ENCODE measurements at regions not wholly inside any gene's neighbourhood (a gene's known extent, or its start where the extent isn't known, plus 50 kb on each side); places are given as distances from the start of the nearest gene placed in this dataset.
A peak's percentile ranks its signal among the peaks of the same experiment; 100 is the strongest.

DNA sequence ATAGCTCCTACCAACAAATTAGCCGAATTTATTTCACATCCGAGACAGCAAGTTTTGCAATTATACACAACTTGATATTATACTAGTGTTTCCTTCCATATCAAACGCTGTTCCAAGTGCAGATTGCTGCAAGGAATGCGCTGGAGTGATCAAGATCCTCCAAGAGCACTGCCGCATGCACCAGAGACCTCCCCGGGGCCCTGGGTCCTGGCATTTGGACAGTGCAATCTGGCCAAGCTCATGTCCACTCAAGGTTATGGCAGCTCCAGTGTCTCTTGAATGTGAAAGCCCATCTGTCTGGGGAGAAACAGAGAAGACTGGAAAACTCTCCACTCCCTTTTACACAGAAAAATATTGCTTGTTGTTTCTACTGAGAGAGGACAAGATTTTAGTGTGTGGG lies 111.9 kb downstream of the HSPH1 start:
- DNase-seq (ENCODE audit: low read depth in 4 of 4, low spot score in 3 of 4), result no peak

DNA sequence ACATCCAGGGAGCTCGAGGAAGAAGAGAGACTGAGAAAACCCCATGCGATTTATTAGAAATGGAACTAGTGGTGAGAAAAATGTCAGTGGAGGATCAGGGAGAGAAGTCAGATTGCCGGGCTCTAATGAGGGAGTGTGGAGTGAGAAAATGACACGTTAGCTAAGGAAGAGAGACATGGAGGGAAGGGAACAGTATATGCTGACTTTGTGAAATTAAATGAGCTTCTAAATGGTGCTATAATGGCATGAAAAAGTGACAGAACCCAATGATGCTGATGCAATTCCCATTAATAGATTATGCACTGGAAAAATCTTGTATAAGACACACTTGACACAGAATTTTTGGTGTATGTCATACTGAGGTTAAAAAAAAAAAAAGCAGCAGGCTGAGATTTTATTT lies 112.6 kb downstream of the HSPH1 start:
- no peak for DNase-seq (ENCODE audit: low read depth in 4 of 4, low spot score in 3 of 4)

DNA sequence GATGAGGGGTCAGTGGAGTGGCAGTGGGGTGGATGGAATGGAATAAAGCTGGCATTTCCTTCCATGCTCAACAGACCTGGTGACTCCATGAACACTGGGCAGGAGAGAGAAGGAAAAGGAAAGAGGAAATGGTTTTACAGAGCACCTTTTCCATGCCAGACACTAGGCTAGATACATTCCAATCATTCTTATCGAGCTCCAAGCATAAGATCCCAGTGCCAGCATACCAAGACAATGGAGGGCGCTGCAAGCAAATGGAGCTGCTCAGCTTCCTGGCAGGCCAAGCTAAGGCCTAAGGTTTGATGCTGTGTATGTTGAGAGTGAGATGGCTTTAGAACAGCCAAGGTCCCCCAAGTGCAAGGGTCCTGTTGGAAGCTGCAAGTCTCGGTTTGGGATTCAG lies 113.2 kb downstream of the HSPH1 start:
- DNase-seq (ENCODE audit: low read depth in 4 of 4, low spot score in 3 of 4), result no peak

DNA sequence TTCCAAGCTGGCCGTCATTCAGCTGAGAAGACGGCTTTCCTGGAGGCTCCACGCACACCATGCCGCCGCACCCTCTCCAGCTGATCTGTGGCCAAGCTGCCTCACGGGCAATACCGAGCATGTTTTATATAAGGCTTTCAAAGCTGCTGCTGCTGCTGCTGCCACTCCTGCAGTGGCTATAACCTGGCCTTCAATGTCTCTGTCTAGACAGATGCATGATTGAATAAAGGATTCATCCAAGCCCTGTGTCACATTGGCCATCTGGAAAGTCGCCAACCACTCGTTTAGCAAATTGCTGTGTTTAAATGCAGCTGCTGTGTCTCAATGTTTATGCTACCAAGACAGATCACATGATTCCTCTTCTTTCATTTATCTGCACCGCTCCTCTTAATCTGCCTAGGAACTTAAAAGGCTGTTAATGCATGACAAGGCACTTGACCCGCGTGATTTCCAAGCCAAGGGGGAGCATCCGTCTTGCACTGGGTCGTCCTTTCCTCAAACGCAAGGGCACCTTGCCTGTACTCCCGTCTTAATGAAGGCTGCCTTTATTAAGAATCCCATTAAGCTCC lies 114.3 kb downstream of the TEX26 start:
- peak; percentile 51 to 66 (median 56) for DNase-seq (ENCODE audit: low read depth in 4 of 4, low spot score in 3 of 4)

DNA sequence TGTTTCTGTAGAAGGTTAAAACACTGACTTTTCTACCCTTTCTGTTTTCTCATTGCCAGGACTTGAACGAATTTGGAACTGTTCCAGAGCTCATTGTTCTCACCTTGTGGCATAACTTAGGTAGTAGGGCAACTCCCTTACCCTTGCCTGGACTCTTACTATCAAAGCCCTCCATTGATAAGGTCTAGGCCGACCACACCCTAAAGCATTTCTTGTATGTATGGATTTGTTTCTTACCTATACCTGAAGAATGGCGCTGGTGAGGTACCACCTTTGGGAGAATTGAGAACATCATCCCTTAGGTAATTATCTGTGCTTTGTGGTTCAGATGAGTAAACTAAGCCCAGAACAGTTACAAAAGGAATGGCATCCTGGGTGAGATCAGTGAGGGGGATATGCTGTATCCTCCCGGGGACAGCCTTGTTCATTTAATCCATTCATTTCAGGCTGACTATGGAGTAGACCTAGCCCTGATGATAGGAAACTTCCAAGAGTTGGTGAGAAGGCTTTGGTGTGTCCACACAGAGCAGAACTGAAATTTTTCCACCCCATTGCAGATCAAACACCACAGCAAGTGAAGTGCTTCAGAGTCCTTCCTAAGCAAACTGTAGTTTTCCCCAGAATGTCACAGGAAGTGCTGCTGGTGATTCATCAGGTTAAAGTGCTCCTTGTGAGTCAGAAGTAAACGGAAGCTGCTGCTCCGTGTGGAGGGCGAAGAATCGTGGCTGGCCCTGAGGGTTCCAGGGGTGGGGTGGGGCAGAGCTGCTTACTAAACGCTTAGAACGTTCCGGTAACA lies 113.0 kb downstream of the TEX26 start:
- DNase-seq (ENCODE audit: low read depth in 4 of 4, low spot score in 3 of 4), result no peak

DNA sequence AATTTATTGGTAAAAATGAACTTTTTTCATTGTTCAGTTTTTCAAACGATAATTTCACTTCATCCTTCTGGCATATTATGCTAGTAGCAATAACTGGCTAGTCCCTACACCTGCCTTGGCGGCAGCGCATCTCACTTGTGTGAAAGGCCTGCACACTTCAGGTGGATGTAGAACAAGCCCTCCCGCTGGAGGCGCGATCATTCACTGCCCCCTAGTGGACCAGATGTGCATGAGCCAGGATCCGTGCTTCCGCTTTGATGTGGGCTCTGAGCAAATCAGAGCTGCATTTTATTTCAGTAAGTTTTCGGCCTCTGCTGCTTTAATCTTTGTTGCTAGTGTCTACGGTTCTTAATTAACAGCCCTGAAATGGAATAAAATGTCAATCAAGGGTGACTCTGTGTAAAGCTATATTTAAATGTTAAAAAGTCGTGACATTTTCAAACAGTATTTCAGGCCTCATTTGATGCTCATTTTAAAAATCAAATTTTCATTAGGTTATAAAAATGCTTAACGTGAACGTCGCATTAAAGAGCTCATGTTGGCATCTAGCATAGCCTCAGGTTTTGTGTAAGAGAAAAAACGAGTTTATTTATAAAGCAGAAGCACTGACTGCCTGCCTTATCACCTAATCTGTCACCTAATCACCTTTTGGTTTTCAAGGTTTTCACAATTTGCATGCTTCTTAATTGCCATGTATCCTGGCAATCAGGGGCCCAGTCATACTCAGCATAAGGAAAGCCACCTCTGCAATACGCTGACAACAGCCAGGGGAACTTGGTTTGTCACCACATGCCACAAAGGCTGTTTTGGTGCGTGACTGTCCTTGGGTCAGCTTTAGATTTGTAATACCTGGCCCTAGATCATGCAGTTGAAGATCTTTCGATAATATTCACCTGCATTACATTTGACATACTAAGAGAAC lies 112.2 kb downstream of the TEX26 start:
- DNase-seq (ENCODE audit: low read depth in 4 of 4, low spot score in 3 of 4), result peak; percentile 47 to 65 (median 62)

DNA sequence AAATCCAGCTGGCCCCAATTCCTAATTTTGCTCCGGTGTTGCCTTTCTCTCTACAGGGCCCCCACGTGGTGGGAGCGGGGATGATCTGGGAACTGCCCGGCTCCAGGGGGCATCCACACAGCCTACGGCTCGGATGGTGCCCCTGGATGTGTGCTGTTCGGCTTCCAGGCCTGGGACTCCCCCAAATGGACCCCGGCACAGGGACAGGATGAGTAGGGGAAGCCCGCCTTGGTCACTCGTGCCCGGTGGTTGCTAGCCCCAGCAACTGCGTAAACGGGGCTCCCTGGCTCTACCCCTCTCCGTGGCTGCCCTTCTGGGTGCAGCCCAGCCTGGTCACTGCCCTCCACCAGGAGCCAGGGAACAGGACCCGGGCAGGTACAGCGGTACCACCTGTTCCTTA lies 111.5 kb downstream of the TEX26 start:
- DNase-seq (ENCODE audit: low read depth in 4 of 4, low spot score in 3 of 4), result no peak

DNA sequence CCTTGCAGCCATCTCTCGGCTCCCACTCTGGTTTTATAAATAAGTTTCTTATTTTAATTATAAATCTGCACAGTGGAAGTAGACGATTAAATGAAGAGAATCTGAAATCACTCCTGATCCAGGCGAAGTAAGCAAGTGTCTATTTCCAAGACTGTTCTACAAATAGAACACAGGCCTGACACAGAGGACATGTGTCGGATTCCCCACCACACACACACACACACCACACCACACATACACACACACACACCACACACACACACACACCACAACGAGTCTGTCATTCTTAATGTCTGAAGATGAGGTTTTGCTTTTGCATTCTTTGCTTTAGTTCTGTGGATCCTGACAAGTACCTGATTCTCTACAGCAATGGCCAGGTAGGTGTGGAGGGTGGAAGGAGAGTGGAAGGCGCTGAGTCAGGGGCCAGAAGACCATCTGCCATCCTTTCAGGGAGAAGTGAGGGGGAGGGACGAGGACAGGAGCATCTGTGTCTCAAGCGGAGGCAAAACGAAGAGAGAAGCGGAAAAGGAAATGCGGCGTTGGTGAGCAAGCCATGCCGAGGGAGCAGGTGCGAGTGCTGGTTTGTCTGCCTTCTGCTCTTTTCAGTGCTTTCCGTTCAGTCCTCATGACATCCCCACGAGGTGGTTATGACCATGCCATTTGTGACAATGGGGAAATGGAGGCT lies 110.2 kb downstream of the TEX26 start:
- DNase-seq (ENCODE audit: low read depth in 4 of 4, low spot score in 3 of 4), result no peak

DNA sequence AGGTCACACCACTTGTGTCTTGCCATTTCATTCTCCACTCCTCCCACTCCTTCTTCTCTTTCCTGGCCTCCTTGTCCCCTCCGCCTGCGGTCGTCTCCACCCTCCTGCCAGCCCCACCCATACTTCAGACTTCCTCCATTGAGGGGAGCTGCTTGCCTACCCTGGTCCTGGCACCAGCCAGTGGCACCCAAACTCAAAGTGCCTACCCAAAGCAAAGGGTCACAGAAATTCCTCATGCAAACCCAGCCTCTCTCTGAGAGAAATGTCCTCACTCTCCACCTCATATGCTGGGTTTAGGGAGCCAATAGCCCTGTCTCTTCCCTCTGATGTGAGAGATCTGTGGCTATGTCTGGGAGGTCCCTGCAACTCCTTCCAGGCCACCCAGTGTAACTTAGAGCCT lies 109.6 kb downstream of the TEX26 start:
- DNase-seq (ENCODE audit: low read depth in 4 of 4, low spot score in 3 of 4), result no peak

DNA sequence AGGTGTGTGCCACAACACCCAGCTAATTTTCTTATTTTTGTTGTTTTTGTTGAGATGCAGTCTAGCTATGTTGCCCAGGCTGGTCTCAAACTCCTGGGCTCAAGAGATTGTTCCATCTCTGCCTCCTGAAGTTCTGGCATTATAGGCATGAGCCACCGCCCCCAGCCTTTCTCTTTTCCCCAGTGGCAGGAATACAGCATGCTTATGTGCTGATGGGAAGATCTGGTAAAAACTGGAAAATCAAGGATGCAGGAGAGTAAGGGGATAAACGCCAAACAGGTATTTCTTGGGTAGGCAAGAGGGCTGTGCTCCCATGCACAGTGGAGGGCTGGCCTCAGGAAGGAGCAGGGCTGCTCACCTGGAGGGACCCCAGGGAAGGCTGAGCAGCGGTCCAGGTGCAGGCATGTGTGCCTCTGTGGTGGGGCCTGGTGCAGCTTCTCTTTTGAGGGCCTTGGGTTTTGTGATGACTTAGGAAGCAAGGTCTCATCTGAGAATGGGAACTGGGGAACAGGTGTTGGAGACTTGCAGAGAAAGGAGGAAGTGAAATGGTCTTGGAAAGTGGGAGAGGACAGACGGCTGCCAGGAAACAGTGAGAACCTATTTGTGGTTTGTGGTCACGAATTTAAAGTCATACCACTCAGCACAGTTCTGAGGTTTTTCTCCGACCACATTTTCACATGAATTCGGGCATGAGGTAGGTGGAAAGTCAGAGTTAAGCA lies 106.5 kb downstream of the TEX26 start:
- DNase-seq (ENCODE audit: low read depth in 4 of 4, low spot score in 3 of 4), result no peak

DNA sequence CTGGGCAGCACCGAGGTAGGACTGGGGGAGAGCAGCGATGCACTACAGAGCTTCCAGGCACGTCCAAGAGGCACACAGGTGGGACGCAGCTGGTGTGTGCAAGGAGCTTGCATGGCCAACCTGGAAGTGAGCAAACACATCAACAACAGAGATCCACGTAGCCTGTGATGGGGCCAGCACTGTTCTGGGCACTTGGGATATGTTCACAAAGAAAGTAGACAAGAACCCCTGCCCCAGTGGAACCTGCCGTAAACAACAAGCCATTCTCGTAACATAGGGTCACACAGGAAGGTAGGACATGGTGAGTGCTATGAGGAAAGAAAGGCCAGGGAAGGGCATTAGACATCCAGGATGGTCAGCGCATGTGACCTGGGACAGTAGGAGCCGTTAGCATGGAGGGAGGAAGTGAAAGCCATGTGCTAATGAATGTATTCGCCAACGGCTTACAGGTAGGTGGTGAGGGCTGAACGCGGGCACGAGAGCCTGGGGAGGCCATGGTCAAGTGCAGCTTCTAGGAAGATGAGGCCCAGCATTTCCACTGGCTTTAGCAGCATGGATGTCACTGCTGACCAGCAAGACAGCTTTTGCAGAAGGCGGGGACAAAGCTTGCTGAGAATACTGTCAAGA lies 105.5 kb downstream of the TEX26 start:
- DNase-seq (ENCODE audit: low read depth in 4 of 4, low spot score in 3 of 4), result no peak

DNA sequence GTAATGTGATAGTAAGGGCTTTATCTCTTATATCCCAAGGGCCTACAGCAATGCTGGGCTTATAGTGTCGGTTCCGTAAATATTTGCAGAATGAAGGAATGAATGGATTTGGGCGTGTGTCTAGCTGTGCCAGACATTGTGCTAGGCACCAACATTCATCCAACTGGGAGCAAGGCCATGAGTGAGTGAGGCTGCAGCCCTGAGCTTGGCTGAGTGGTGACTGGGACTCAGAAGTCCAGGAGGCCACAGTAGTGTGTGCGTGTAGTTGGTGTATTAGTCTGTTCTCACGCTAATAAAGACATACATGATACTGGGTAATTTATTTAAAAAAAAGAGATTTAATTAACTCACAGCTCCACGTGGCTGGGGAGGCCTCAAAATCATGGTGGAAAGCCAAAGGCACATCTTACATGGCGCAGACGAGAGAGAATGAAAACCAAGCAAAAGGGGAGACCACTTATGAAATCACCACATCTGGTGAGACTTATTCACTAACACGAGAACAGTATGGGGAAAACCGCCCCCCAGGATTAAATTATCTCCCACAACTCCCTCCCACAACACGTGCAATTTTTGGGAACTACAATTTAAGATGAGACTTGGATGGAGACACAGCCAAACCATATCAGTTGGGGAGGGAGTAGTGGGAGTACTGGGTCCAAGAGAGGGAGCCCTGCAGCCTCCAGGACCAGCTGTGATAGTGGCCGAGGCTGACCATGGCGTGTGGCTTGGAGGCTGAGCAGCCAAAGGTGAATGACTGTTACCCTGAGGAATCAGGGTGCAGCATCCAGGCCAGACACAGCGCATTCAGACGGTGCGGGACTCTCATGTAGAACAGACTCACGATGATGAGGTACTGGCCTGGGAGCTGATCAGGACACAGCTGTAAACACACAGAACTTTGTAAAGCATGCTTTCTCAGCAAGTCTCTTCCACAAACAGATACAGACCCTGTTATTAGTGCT lies 104.6 kb downstream of the TEX26 start:
- DNase-seq (ENCODE audit: low read depth in 4 of 4, low spot score in 3 of 4), result no peak

DNA sequence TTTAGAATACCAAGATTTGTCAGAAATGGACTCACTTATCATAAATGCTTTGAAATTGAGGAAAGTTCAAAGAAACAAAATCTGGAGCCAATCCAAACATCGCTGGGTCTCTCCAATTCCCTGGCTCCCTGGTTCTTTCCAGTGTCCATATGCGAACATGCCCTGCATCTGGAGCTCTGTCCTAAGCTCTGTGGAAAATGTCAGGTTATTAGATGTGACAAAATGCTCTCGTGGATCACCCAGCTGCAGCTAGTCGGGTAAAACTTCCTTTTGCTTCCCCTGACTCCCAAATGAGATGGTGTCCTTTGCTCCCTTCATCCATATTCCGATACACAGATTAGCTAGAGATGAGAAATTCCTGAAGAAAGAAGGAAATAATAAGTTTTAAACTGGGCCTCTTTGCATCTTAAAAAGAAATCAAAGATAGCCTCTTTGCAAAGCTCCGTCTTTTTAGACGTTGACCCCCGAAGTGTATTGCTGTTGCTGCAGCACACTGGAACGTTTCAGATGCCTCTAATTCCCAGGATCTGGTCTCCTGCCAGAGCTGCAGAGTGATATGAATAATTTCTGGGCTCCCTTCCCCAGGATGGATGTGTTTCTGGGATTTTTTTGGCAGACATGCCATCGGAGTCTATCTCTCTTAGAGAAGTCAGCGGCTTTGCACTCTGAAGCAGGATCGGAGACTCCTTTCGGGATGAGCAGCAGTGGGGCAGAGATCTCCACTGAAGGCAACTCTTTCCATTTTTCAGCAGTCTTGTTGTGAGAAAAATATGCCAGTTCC lies 102.9 kb downstream of the TEX26 start:
- DNase-seq (ENCODE audit: low read depth in 4 of 4, low spot score in 3 of 4), result no peak

DNA sequence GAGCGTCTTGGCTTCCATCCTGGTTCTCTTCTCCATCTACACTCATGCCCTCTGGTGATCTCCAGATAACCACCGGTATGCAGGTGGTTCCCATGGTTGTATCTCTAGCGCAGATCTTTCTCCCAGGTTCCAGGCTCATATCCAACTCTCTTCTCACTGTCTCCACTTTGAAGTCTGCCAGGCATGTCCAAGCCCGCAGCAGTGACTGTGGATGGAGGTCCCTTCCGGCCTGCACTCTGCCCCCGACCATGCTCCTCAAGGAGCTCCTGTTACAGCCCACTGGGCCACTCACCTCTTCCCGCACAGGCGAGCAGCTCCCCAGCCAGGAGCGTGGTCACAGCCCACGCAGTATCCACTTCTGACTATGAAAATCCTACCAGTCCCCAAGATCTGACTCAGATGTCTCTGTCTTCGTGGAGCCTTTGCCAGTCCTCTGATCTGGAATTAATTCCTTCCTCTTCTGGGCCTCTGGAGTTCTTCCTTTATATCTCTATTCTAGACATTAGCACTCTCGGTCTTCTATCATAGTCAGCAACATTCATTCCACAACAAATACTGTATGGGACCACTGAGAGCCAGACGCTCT lies 100.2 kb downstream of the TEX26 start:
- DNase-seq (ENCODE audit: low read depth in 4 of 4, low spot score in 3 of 4), result no peak

DNA sequence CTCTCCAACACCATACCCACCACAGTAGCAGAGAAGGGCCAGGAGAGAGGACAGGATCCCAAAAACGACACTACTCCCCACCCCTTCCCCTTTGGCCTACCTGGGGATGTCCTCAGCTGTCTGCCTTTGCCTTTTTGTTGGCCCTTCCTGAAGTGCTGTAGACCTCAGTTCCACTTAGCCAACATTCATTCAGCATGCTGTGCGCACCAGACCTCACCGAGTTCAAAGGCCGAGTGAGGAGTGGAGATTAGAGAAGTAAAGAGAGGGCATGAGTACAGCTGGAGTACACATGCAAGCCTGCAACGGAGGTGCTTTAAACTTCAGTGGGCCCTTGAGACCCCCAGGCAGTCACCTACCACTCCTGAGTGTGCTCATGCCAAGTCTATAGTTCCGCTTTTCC lies 99.0 kb downstream of the TEX26 start:
- no peak for DNase-seq (ENCODE audit: low read depth in 4 of 4, low spot score in 3 of 4)

DNA sequence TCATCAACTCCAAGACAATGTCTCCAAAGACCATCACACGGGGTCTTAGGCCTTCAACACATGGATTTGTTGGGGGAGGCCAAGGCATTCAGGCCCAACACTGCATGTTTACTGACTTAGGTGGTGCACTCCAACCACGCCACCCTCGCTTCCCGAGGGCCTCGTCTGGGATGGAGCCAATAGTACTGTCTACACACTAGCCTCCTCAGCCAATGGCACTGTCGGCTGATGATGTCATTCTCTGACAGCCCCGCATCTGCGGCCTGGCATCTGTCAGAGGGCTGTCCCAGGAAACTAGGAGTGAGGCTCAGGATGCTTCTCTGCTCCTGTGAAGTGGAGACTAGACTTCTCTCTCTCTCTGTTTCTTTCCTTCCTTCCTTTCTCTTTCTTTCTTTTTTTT lies 96.6 kb downstream of the TEX26 start:
- no peak for DNase-seq (ENCODE audit: low read depth in 4 of 4, low spot score in 3 of 4)

DNA sequence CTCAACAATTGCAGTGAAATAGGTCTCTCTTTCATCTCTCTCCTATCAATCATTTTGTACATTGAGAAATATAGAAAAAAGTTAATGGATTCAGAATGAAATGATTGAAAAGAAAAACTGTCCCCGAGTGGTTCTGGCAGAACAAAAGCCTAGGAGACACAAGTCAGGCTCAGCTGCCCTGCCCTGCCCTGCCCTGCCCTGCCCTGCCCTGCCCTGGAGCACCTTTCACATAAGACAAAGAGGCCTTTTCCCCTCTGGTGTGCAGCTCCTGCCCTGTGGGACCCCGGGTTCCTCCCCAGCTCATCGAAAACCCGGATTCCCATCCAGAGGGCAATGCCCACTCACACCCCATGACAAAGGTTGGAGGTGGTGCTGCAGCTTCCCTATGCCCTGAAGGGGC lies 94.7 kb downstream of the TEX26 start:
- no peak for DNase-seq (ENCODE audit: low read depth in 4 of 4, low spot score in 3 of 4)

All from left renal pelvis (tissue), 4 donors.